ENCODE measurements at regions not wholly inside any gene's neighbourhood (a gene's known extent, or its start where the extent isn't known, plus 50 kb on each side); places are given as distances from the start of the nearest gene placed in this dataset.

- Histone ChIP-seq H3K4me1 (ENCODE audit: low read length) (no peaks in the 10 kb centered on the region), H3K9me2 (replicated peaks; ENCODE audit: insufficient read depth, low read length) (no peaks in the 10 kb centered on the region), H3K9ac (ENCODE audit: low read length) (no peak overlapping the region), H4K20me1 (ENCODE audit: insufficient read depth, low read length) (no peaks in the 10 kb centered on the region), H3F3A (ENCODE audit: insufficient read depth, low read length) (no peaks in the 10 kb centered on the region), H3K9me3 (replicated peaks; ENCODE audit: insufficient read depth, low read length) (no peaks in the 10 kb centered on the region), H3K4me2 (ENCODE audit: low read depth, low read length) (no peak overlapping the region), H3K4me3 (ENCODE audit: low read length) (no peak overlapping the region), H3K27ac (ENCODE audit: low read length) (no peak overlapping the region), H3K36me3 (replicated peaks; ENCODE audit: insufficient read depth, low read length) (no peaks in the 10 kb centered on the region), H3K79me2 (ENCODE audit: low read length) (no peaks in the 10 kb centered on the region), H2AFZ (ENCODE audit: low read length) (no peak overlapping the region), H3K27me3 (replicated peaks; ENCODE audit: insufficient read depth, low read length) (no peaks in the 10 kb centered on the region)
- TF ChIP-seq EZH2phosphoT487 (IDR thresholded peaks at IDR 0.05; ENCODE audit: low read length) = no peak
- TF ChIP-seq EZH2 (optimal IDR thresholded peaks at IDR 0.05; ENCODE audit: low read depth, low read length) = no peak
- no peak for TF ChIP-seq CTCF (IDR thresholded peaks at IDR 0.05; ENCODE audit: low read length)
- no peak for DNase-seq
These were observed 182.5 kb upstream of the FBXL17 start for GRCh38 chr5:108564441-108564840.

GRCh38 chr5:108562205-108562454 is 180.2 kb upstream of the FBXL17 start:
- TF ChIP-seq EZH2phosphoT487 (IDR thresholded peaks at IDR 0.05; ENCODE audit: low read length) (no peak), CTCF (IDR thresholded peaks at IDR 0.05; ENCODE audit: low read length) (no peak), EZH2 (optimal IDR thresholded peaks at IDR 0.05; ENCODE audit: low read depth, low read length) (no peak)
- no peaks in the 10 kb centered on the region for H3F3A ChIP-seq (ENCODE audit: insufficient read depth, low read length)
- no peak overlapping the region for H3K9ac ChIP-seq (ENCODE audit: low read length)
- no peaks in the 10 kb centered on the region for H3K4me1 ChIP-seq (ENCODE audit: low read length)
- H3K36me3 ChIP-seq (replicated peaks; ENCODE audit: insufficient read depth, low read length) = no peaks in the 10 kb centered on the region
- no peak overlapping the region for H3K4me3 ChIP-seq (ENCODE audit: low read length)
- no peaks in the 10 kb centered on the region for H3K79me2 ChIP-seq (ENCODE audit: low read length)
- H3K27me3 ChIP-seq (replicated peaks; ENCODE audit: insufficient read depth, low read length) = no peaks in the 10 kb centered on the region
- no peak overlapping the region for H2AFZ ChIP-seq (ENCODE audit: low read length)
- no peak for DNase-seq
- no peak overlapping the region for H3K4me2 ChIP-seq (ENCODE audit: low read depth, low read length)
- H3K27ac ChIP-seq (ENCODE audit: low read length) = no peak overlapping the region
- H3K9me2 ChIP-seq (replicated peaks; ENCODE audit: insufficient read depth, low read length) = no peaks in the 10 kb centered on the region
- H4K20me1 ChIP-seq (ENCODE audit: insufficient read depth, low read length) = no peaks in the 10 kb centered on the region
- no peaks in the 10 kb centered on the region for H3K9me3 ChIP-seq (replicated peaks; ENCODE audit: insufficient read depth, low read length)

- DNase-seq = no peak
- Histone ChIP-seq H2AFZ (ENCODE audit: low read length) (no peak overlapping the region), H3K9me3 (replicated peaks; ENCODE audit: insufficient read depth, low read length) (no peaks in the 10 kb centered on the region), H3K36me3 (replicated peaks; ENCODE audit: insufficient read depth, low read length) (no peaks in the 10 kb centered on the region), H3K9me2 (replicated peaks; ENCODE audit: insufficient read depth, low read length) (no peaks in the 10 kb centered on the region), H3F3A (ENCODE audit: insufficient read depth, low read length) (no peaks in the 10 kb centered on the region), H4K20me1 (ENCODE audit: insufficient read depth, low read length) (no peaks in the 10 kb centered on the region), H3K27me3 (replicated peaks; ENCODE audit: insufficient read depth, low read length) (no peaks in the 10 kb centered on the region), H3K4me2 (ENCODE audit: low read depth, low read length) (no peak overlapping the region), H3K79me2 (ENCODE audit: low read length) (no peaks in the 10 kb centered on the region), H3K27ac (ENCODE audit: low read length) (no peak overlapping the region), H3K9ac (ENCODE audit: low read length) (no peak overlapping the region), H3K4me1 (ENCODE audit: low read length) (no peaks in the 10 kb centered on the region), H3K4me3 (ENCODE audit: low read length) (no peak overlapping the region)
- no peak for TF ChIP-seq EZH2 (optimal IDR thresholded peaks at IDR 0.05; ENCODE audit: low read depth, low read length)
- TF ChIP-seq EZH2phosphoT487 (IDR thresholded peaks at IDR 0.05; ENCODE audit: low read length) = no peak
- TF ChIP-seq CTCF (IDR thresholded peaks at IDR 0.05; ENCODE audit: low read length) = no peak
These were observed 179.7 kb upstream of the FBXL17 start for GRCh38 chr5:108561416-108562204.
